Mesothelial cell of epicardium (in vitro differentiated cells): ENCODE measurements at regions not wholly inside any gene's neighbourhood (a gene's known extent, or its start where the extent isn't known, plus 50 kb on each side); places are given as distances from the start of the nearest gene placed in this dataset.
A peak's percentile ranks its signal among the peaks of the same experiment; 100 is the strongest.

Experiments
- DNase-seq, 2 experiments: peaks; one replicate each; pipeline ENCODE4 v3.0.0; 2021; ENCODE audit warnings: low spot score in 2 of 2; ENCODE audit not compliant: unreplicated experiment in 2 of 2
- H3K27ac Mint-ChIP-seq: 2 replicates; pipeline ENCODE4 v1.8.0; 2021; ENCODE audit warnings: mixed read lengths
- H3K27me3 Mint-ChIP-seq: 2 replicates; pipeline ENCODE4 v1.8.0; 2021; ENCODE audit warnings: low read depth, mixed read lengths
- H3K36me3 Mint-ChIP-seq: 2 replicates; pipeline ENCODE4 v1.8.0; 2021; ENCODE audit warnings: mixed read lengths
- H3K4me1 Mint-ChIP-seq: 2 replicates; pipeline ENCODE4 v1.8.0; 2021; ENCODE audit warnings: mixed read lengths
- H3K4me3 Mint-ChIP-seq: 2 replicates; pipeline ENCODE4 v1.8.0; 2021; ENCODE audit warnings: mild to moderate bottlenecking, moderate library complexity, mixed read lengths
- H3K9me3 Mint-ChIP-seq: 2 replicates; pipeline ENCODE4 v1.8.0; 2021; ENCODE audit warnings: mixed read lengths
- CTCF ChIP-seq: fragments of 200-600 bp; sonication (generic); IDR thresholded peaks from one replicate; pipeline ENCODE4 v1.5.0; 2021; ENCODE audit warnings: antibody characterized with exemption; ENCODE audit not compliant: unreplicated experiment

DNA sequence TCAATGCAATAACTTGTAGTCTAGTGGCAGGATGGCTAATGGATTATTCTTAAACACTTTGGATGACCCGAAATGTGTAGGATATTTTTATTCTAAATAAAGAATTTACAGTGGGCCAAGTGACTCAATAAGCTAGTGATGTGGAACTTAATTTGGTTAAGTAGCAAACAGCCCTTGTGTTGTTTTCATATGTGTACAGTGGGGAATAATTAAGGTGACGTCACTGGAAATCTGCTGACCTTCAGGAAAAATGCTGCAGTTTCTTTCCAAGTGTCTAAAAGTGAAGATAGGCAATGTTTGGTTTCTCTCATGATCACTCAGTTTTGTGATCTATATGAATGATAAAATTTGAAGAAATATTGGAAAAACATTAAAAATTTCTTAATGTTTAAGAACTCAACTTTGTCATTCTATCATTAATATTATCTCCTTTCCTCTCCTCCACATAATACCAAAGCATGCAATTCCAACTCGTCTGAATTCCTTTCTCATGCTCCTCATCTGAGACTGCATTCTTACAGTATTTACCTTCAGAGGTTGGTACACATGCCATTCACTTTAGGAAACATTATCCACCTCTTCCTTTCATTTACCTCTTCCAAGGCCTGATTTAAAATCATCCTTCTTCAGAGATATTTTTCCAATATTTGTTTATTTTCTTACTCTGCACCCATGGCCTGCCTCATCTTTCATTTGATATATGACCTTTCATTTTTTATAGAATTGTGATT is 414.6 kb upstream of the ARPP21 start:
- no peak overlapping the region for H3K27ac Mint-ChIP-seq
- no peaks in the 10 kb centered on the region for H3K36me3 Mint-ChIP-seq
- no peaks in the 10 kb centered on the region for H3K4me1 Mint-ChIP-seq
- DNase-seq: no peak
- H3K9me3 Mint-ChIP-seq: peaks cover 8% of the 10 kb centered on the region
- no peaks in the 10 kb centered on the region for H3K27me3 Mint-ChIP-seq
- H3K4me3 Mint-ChIP-seq: no peak overlapping the region
- no peak for TF ChIP-seq CTCF

GRCh38 chr3:35241236-35241635 is 398.1 kb upstream of the ARPP21 start:
- no peak for DNase-seq
- H3K27me3 Mint-ChIP-seq: peaks cover 10% of the 10 kb centered on the region
- peaks cover 3% of the 10 kb centered on the region for H3K4me1 Mint-ChIP-seq
- no peak overlapping the region for H3K4me3 Mint-ChIP-seq
- TF ChIP-seq CTCF: no peak
- H3K9me3 Mint-ChIP-seq: peaks cover 3% of the 10 kb centered on the region
- no peak overlapping the region for H3K27ac Mint-ChIP-seq
- no peaks in the 10 kb centered on the region for H3K36me3 Mint-ChIP-seq

DNA sequence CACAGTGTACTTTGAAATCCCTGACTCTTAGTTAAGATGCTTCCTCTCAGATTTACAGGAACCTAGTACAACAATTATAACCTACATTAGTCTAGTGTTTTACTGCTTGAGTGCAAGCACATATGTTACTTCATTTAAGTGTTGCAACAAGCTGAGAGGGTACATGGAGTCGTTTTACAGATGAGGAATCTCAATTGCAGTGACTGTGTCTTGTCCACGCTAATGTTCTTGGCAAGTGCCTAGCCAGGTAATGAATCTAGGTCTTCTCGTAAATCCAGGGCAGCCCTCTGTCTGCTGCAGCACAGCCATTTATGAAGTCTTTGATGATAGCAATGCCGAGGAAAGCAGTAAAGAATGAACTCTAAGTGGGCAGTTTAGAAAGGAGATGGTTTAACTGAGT is 384.4 kb upstream of the ARPP21 start:
- H3K4me3 Mint-ChIP-seq: no peak overlapping the region
- peak overlapping the region; percentile 31 for H3K27ac Mint-ChIP-seq
- H3K36me3 Mint-ChIP-seq: no peaks in the 10 kb centered on the region
- no peaks in the 10 kb centered on the region for H3K27me3 Mint-ChIP-seq
- no peak for DNase-seq
- peaks cover 12% of the 10 kb centered on the region for H3K4me1 Mint-ChIP-seq
- TF ChIP-seq CTCF: no peak
- H3K9me3 Mint-ChIP-seq: peaks cover 4% of the 10 kb centered on the region

GRCh38 chr3:35257641-35258040 is 381.7 kb upstream of the ARPP21 start:
- H3K9me3 Mint-ChIP-seq: peaks cover 4% of the 10 kb centered on the region
- no peaks in the 10 kb centered on the region for H3K36me3 Mint-ChIP-seq
- H3K27me3 Mint-ChIP-seq: no peaks in the 10 kb centered on the region
- no peak overlapping the region for H3K27ac Mint-ChIP-seq
- no peak for TF ChIP-seq CTCF
- no peak for DNase-seq
- peaks cover 12% of the 10 kb centered on the region for H3K4me1 Mint-ChIP-seq
- no peak overlapping the region for H3K4me3 Mint-ChIP-seq

GRCh38 chr3:35262406-35262805 is 376.9 kb upstream of the ARPP21 start:
- no peak overlapping the region for H3K27ac Mint-ChIP-seq
- DNase-seq: no peak
- no peaks in the 10 kb centered on the region for H3K4me1 Mint-ChIP-seq
- no peaks in the 10 kb centered on the region for H3K36me3 Mint-ChIP-seq
- H3K4me3 Mint-ChIP-seq: no peak overlapping the region
- no peak for TF ChIP-seq CTCF
- no peaks in the 10 kb centered on the region for H3K9me3 Mint-ChIP-seq
- H3K27me3 Mint-ChIP-seq: no peaks in the 10 kb centered on the region
